BJ (cell line): ENCODE measurements at regions not wholly inside any gene's neighbourhood (a gene's known extent, or its start where the extent isn't known, plus 50 kb on each side); places are given as distances from the start of the nearest gene placed in this dataset.

Experiments
- CTCF ChIA-PET: fragments of 350-600 bp; formaldehyde crosslinking; extraction: SDS; loops from one replicate; lab custom pipeline; 2021; ENCODE audit warnings: antibody characterized with exemption, inconsistent platforms; lab: Yijun Ruan, JAX
- POLR2A ChIA-PET: fragments of 300-600 bp; sonication (Branson Sonifier 250); formaldehyde crosslinking; extraction: SDS; loops from one replicate; lab custom pipeline; 2021; ENCODE audit warnings: antibody characterized with exemption; lab: Charles Lee
- DNase-seq: peaks from one replicate; pipeline ENCODE4 v3.0.0-alpha.2; 2011; ENCODE audit warnings: low read depth
- H3K27me3 ChIP-seq: 2 replicates; pipeline ENCODE4 v1.6.0; 2011; ENCODE audit warnings: low read length; ENCODE audit not compliant: control insufficient read depth, insufficient read depth
- H3K36me3 ChIP-seq: 2 replicates; pipeline ENCODE4 v1.5.1; 2011; ENCODE audit warnings: low read length; ENCODE audit not compliant: control insufficient read depth, insufficient read depth
- H3K4me3 ChIP-seq: 2 replicates; pipeline ENCODE4 v1.5.1; 2011; ENCODE audit warnings: low read depth, mild to moderate bottlenecking, control low read depth, low read length
- CTCF ChIP-seq: IDR thresholded peaks from 2 replicates; pipeline ENCODE4 v1.5.1; 2011; ENCODE audit warnings: low read depth, mild to moderate bottlenecking, control low read depth, inconsistent platforms, low read length, moderate library complexity; ENCODE audit not compliant: insufficient read depth

GRCh38 chr4:83830138-83830888 lies 294.4 kb downstream of the GPAT3 start:
- Histone ChIP-seq H3K27me3 (no peaks in the 10 kb centered on the region), H3K36me3 (no peaks in the 10 kb centered on the region), H3K4me3 (no peak overlapping the region)
- no peak for TF ChIP-seq CTCF
- DNase-seq = no peak
- CTCF ChIA-PET = interaction anchor here (0.9 to 2.1 kb wide), 4 partner anchors 11 to 37 kb away, joined by 3 to 5 read pairs (median 4); no protein-coding TSS in a partner anchor
- POLR2A ChIA-PET = no interaction called here

DNA sequence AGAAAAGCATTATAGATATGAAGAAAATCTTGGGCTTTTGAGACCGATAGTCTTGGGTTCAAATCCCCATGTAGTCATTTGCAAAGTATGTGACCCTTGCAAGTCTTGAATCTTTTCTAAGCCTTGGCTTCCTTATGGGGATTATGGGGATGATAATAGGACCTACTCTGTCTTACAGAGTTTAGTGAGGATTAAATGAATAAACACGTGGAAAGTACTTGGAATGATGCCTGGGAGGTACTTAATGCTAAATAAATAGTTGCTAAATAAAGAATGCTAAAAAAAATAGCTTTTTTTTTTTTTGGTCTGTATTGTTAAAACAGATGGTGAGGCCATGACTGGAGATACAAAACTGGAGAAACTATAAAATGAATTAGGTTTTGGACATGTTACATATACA lies 292.7 kb downstream of the GPAT3 start:
- DNase-seq = no peak
- Histone ChIP-seq H3K4me3 (no peak overlapping the region), H3K36me3 (no peaks in the 10 kb centered on the region), H3K27me3 (no peaks in the 10 kb centered on the region)
- ChIA-PET POLR2A (no interaction called here), CTCF (no interaction called here)
- no peak for TF ChIP-seq CTCF

GRCh38 chr4:83821493-83821892 lies 285.6 kb downstream of the GPAT3 start:
- H3K4me3 ChIP-seq = no peak overlapping the region
- ChIA-PET CTCF (no interaction called here), POLR2A (no interaction called here)
- no peaks in the 10 kb centered on the region for H3K27me3 ChIP-seq
- DNase-seq = no peak
- no peaks in the 10 kb centered on the region for H3K36me3 ChIP-seq
- no peak for TF ChIP-seq CTCF

GRCh38 chr4:83819582-83819981 lies 283.7 kb downstream of the GPAT3 start:
- ChIA-PET CTCF (interaction anchor here (1.6 kb wide), 1 partner anchor 11 kb away, joined by 4 read pairs; no protein-coding TSS in a partner anchor), POLR2A (no interaction called here)
- no peak overlapping the region for H3K4me3 ChIP-seq
- H3K36me3 ChIP-seq = no peaks in the 10 kb centered on the region
- DNase-seq = no peak
- TF ChIP-seq CTCF = no peak
- no peaks in the 10 kb centered on the region for H3K27me3 ChIP-seq

GRCh38 chr4:83810428-83810827 lies 274.5 kb downstream of the GPAT3 start:
- Histone ChIP-seq H3K27me3 (no peaks in the 10 kb centered on the region), H3K4me3 (no peak overlapping the region), H3K36me3 (no peaks in the 10 kb centered on the region)
- no peak for TF ChIP-seq CTCF
- ChIA-PET CTCF (no interaction called here), POLR2A (no interaction called here)
- no peak for DNase-seq
